ENCODE measurements at regions not wholly inside any gene's neighbourhood (a gene's known extent, or its start where the extent isn't known, plus 50 kb on each side); places are given as distances from the start of the nearest gene placed in this dataset.

DNA sequence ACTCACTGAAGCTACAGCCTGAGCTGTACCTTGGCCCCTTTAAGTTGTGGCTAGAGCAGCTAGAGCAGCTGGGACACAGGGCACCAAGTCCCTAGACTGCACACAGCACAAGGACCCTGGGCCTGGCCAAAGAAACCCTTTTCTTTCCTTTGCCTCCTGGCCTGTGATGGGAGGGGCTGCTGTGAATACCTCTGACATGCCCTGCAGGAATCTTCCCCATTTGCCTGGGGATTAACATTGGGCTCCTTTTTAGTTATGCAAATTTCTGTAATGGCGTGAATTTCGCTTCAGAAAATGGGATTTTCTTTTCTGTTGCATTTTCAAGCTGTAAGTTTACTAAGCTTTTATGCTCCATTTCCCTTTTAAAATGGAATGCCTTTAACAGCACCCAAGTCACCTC, 611.2 kb upstream of the ARPP21 start:
- no peak overlapping the region for H3K27ac ChIP-seq (ENCODE audit: low read depth, low read length)

DNA sequence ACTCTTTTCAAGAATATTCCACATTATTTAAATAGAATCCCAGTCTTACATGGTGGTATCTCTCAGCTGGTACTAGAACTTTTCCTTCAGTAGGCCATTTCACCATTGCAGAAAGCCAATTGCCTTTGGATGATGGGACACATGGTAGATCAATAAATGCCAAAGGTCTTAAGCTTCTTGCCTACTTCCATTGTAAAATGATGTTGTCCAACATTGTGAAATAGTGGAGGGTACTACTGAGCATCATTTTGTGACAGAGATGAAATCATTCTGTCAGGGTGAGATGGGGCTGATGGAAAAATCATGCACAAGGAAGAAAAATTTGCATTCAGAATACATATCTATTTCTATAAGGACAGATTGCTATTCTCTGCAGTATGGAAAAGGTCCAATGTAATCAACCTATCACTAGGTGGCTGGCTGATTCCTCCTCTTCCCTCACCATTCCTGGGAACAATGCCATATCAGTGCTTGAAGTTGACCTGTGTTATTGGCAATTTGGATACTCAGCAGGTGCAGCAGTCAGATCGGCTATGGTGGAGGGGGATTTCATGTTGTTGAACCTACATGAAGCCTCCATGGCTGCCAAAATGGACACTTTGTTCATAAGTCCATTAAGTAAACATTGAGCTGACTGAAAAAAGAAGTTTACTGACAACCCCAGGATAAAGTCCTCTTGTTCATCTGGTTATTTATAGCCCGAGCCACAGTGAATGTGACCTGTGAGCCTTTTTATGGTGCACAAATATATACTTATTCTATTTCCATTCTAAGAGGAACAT, 596.9 kb upstream of the ARPP21 start:
- Histone ChIP-seq H4K12ac (ENCODE audit: low read depth, low read length) (no peak overlapping the region), H3K79me2 (ENCODE audit: control insufficient read depth, insufficient read depth, low read length, poor library complexity) (no peaks in the 10 kb centered on the region), H3K14ac (ENCODE audit: low read length) (no peak overlapping the region), H3K4ac (ENCODE audit: low read depth, low read length) (no peak overlapping the region), H2BK120ac (ENCODE audit: insufficient read depth, low read length, poor library complexity) (no peak overlapping the region), H2AFZ (ENCODE audit: insufficient read depth, low read length, poor library complexity) (no peak overlapping the region), H4K91ac (ENCODE audit: low read depth, low read length) (no peak overlapping the region), H3K18ac (ENCODE audit: low read length) (no peak overlapping the region), H3K9me3 (ENCODE audit: insufficient read depth, low read depth, low read length) (no peaks in the 10 kb centered on the region), H3K36me3 (ENCODE audit: control insufficient read depth in 1 of 2, insufficient read depth in 2 of 2, low read length in 2 of 2) (no peaks in the 10 kb centered on the region), H3K4me3 (ENCODE audit: low read depth, low read length) (no peak overlapping the region), H3K4me1 (ENCODE audit: control insufficient read depth in 1 of 2, insufficient read depth in 2 of 2, low read length in 2 of 2) (no peaks in the 10 kb centered on the region), H4K8ac (ENCODE audit: low read depth, low read length) (no peak overlapping the region), H2BK12ac (ENCODE audit: low read length) (no peak overlapping the region), H3K27ac (ENCODE audit: low read depth, low read length) (no peak overlapping the region), H3K4me2 (ENCODE audit: low read length) (no peak overlapping the region), H3K79me1 (ENCODE audit: low read length) (no peaks in the 10 kb centered on the region), H3K23ac (ENCODE audit: low read length) (no peak overlapping the region), H3K27me3 (ENCODE audit: insufficient read depth, low read length) (no peaks in the 10 kb centered on the region), H3K9ac (ENCODE audit: low read length) (no peak overlapping the region), H2AK5ac (ENCODE audit: low read length) (no peak overlapping the region), H2BK5ac (ENCODE audit: low read depth, low read length, poor library complexity) (no peak overlapping the region)
- WGBS (ENCODE audit: extremely low coverage, insufficient coverage, insufficient read length) = no CpG with 5 or more reads among the region's 2 CpGs
- no peak for DNase-seq

More for the DNA sequence above, 611.2 kb upstream of the ARPP21 start:
- Histone ChIP-seq H2BK5ac (ENCODE audit: low read depth, low read length, poor library complexity) (no peak overlapping the region), H2BK120ac (ENCODE audit: insufficient read depth, low read length, poor library complexity) (no peak overlapping the region), H2AK5ac (ENCODE audit: low read length) (no peak overlapping the region), H3K4me1 (ENCODE audit: control insufficient read depth in 1 of 2, insufficient read depth in 2 of 2, low read length in 2 of 2) (no peaks in the 10 kb centered on the region), H2AFZ (ENCODE audit: insufficient read depth, low read length, poor library complexity) (no peak overlapping the region), H3K4me3 (ENCODE audit: low read depth, low read length) (peak overlapping the region; percentile 53), H3K36me3 (ENCODE audit: control insufficient read depth in 1 of 2, insufficient read depth in 2 of 2, low read length in 2 of 2) (no peaks in the 10 kb centered on the region), H3K4me2 (ENCODE audit: low read length) (no peak overlapping the region), H4K8ac (ENCODE audit: low read depth, low read length) (no peak overlapping the region), H3K79me1 (ENCODE audit: low read length) (no peaks in the 10 kb centered on the region), H3K79me2 (ENCODE audit: control insufficient read depth, insufficient read depth, low read length, poor library complexity) (no peaks in the 10 kb centered on the region), H3K14ac (ENCODE audit: low read length) (no peak overlapping the region), H3K4ac (ENCODE audit: low read depth, low read length) (no peak overlapping the region), H4K12ac (ENCODE audit: low read depth, low read length) (no peak overlapping the region), H4K91ac (ENCODE audit: low read depth, low read length) (no peak overlapping the region), H3K27me3 (ENCODE audit: insufficient read depth, low read length) (no peaks in the 10 kb centered on the region), H3K9ac (ENCODE audit: low read length) (no peak overlapping the region), H3K23ac (ENCODE audit: low read length) (no peak overlapping the region), H3K18ac (ENCODE audit: low read length) (no peak overlapping the region), H2BK12ac (ENCODE audit: low read length) (no peak overlapping the region), H3K9me3 (ENCODE audit: insufficient read depth, low read depth, low read length) (peaks cover 7% of the 10 kb centered on the region)
- no peak for DNase-seq
- no CpG with 5 or more reads among the region's 2 CpGs for WGBS (ENCODE audit: extremely low coverage, insufficient coverage, insufficient read length)

DNA sequence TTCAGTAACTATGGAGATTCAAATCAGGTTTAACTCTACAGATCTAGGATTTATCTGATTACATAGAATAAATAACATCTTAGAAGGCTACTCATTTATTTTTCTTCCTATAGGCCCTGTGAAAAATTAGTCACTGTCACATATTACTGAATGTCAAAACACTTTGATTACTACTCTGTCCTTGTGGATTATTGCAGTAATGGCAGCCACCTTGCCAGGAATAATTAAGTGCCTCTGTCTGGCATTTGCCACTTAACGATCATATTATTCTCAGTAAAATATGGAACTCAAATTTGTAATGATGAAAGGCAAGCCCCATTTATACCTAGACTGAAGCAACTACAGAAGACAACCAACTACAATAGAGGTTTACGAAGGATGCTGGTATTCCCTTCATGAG, 596.3 kb upstream of the ARPP21 start:
- no CpG with 5 or more reads among the region's 2 CpGs for WGBS (ENCODE audit: extremely low coverage, insufficient coverage, insufficient read length)

DNA sequence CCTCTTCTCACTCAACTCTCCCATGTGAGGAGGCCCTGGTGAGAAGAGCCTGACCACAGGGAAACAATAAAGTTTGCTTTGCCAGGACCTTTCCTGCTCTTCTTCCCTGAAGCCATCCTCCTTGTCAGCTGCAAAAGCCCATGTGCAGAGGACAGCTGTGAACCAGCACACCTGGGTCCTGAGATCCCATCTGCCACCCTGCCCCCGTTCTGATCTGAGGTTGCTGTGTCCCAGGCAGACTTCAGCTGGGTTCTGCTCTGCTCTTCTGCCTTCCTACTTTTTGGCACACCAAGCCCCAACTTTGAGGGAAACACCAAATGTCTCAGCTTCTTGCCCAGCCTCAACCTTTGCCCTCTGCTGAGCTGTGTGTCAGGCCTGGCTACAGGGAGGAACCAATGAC, 595.1 kb upstream of the ARPP21 start:
- H3K4me2 ChIP-seq (ENCODE audit: low read length) = no peak overlapping the region
- no peak overlapping the region for H3K9ac ChIP-seq (ENCODE audit: low read length)
- no peak overlapping the region for H4K8ac ChIP-seq (ENCODE audit: low read depth, low read length)
- H3K9me3 ChIP-seq (ENCODE audit: insufficient read depth, low read depth, low read length) = no peaks in the 10 kb centered on the region
- H3K23ac ChIP-seq (ENCODE audit: low read length) = no peak overlapping the region
- no peak overlapping the region for H2AFZ ChIP-seq (ENCODE audit: insufficient read depth, low read length, poor library complexity)
- H3K14ac ChIP-seq (ENCODE audit: low read length) = no peak overlapping the region
- H3K18ac ChIP-seq (ENCODE audit: low read length) = no peak overlapping the region
- no peaks in the 10 kb centered on the region for H3K4me1 ChIP-seq (ENCODE audit: control insufficient read depth in 1 of 2, insufficient read depth in 2 of 2, low read length in 2 of 2)
- no peak for DNase-seq
- no peaks in the 10 kb centered on the region for H3K27me3 ChIP-seq (ENCODE audit: insufficient read depth, low read length)
- H4K12ac ChIP-seq (ENCODE audit: low read depth, low read length) = no peak overlapping the region
- H3K4me3 ChIP-seq (ENCODE audit: low read depth, low read length) = no peak overlapping the region
- no peak overlapping the region for H2BK5ac ChIP-seq (ENCODE audit: low read depth, low read length, poor library complexity)
- H2BK120ac ChIP-seq (ENCODE audit: insufficient read depth, low read length, poor library complexity) = no peak overlapping the region
- no CpG with 5 or more reads among the region's 1 CpG for WGBS (ENCODE audit: extremely low coverage, insufficient coverage, insufficient read length)
- no peaks in the 10 kb centered on the region for H3K79me1 ChIP-seq (ENCODE audit: low read length)
- H3K79me2 ChIP-seq (ENCODE audit: control insufficient read depth, insufficient read depth, low read length, poor library complexity) = no peaks in the 10 kb centered on the region
- H2BK12ac ChIP-seq (ENCODE audit: low read length) = no peak overlapping the region
- no peak overlapping the region for H4K91ac ChIP-seq (ENCODE audit: low read depth, low read length)
- no peak overlapping the region for H3K27ac ChIP-seq (ENCODE audit: low read depth, low read length)
- no peak overlapping the region for H2AK5ac ChIP-seq (ENCODE audit: low read length)
- H3K36me3 ChIP-seq (ENCODE audit: control insufficient read depth in 1 of 2, insufficient read depth in 2 of 2, low read length in 2 of 2) = no peaks in the 10 kb centered on the region
- no peak overlapping the region for H3K4ac ChIP-seq (ENCODE audit: low read depth, low read length)

More for the DNA sequence above, 596.3 kb upstream of the ARPP21 start:
- H4K12ac ChIP-seq (ENCODE audit: low read depth, low read length) = no peak overlapping the region
- no peak overlapping the region for H3K23ac ChIP-seq (ENCODE audit: low read length)
- H3K4ac ChIP-seq (ENCODE audit: low read depth, low read length) = no peak overlapping the region
- H3K27me3 ChIP-seq (ENCODE audit: insufficient read depth, low read length) = no peaks in the 10 kb centered on the region
- H3K9ac ChIP-seq (ENCODE audit: low read length) = no peak overlapping the region
- no peak overlapping the region for H2BK5ac ChIP-seq (ENCODE audit: low read depth, low read length, poor library complexity)
- H3K79me1 ChIP-seq (ENCODE audit: low read length) = no peaks in the 10 kb centered on the region
- H2BK12ac ChIP-seq (ENCODE audit: low read length) = no peak overlapping the region
- H2BK120ac ChIP-seq (ENCODE audit: insufficient read depth, low read length, poor library complexity) = no peak overlapping the region
- H3K27ac ChIP-seq (ENCODE audit: low read depth, low read length) = no peak overlapping the region
- H3K4me3 ChIP-seq (ENCODE audit: low read depth, low read length) = no peak overlapping the region
- no peak overlapping the region for H3K18ac ChIP-seq (ENCODE audit: low read length)
- H2AFZ ChIP-seq (ENCODE audit: insufficient read depth, low read length, poor library complexity) = no peak overlapping the region
- H2AK5ac ChIP-seq (ENCODE audit: low read length) = no peak overlapping the region
- H3K36me3 ChIP-seq (ENCODE audit: control insufficient read depth in 1 of 2, insufficient read depth in 2 of 2, low read length in 2 of 2) = no peaks in the 10 kb centered on the region
- no peaks in the 10 kb centered on the region for H3K79me2 ChIP-seq (ENCODE audit: control insufficient read depth, insufficient read depth, low read length, poor library complexity)
- no peak overlapping the region for H4K8ac ChIP-seq (ENCODE audit: low read depth, low read length)
- H3K14ac ChIP-seq (ENCODE audit: low read length) = no peak overlapping the region
- no peak overlapping the region for H3K4me2 ChIP-seq (ENCODE audit: low read length)
- H3K9me3 ChIP-seq (ENCODE audit: insufficient read depth, low read depth, low read length) = no peaks in the 10 kb centered on the region
- H3K4me1 ChIP-seq (ENCODE audit: control insufficient read depth in 1 of 2, insufficient read depth in 2 of 2, low read length in 2 of 2) = no peaks in the 10 kb centered on the region
- no peak overlapping the region for H4K91ac ChIP-seq (ENCODE audit: low read depth, low read length)
- DNase-seq = no peak

Data from trophoblast cell (in vitro differentiated cells and primary cell).